IPS-NIHi7 (cell line): ENCODE measurements at regions not wholly inside any gene's neighbourhood (a gene's known extent, or its start where the extent isn't known, plus 50 kb on each side); places are given as distances from the start of the nearest gene placed in this dataset.

ENCODE experiments used
- DNase-seq: peaks from one replicate; pipeline ENCODE4 v3.0.0; 2012; ENCODE audit warnings: mixed read lengths; ENCODE audit errors: extremely low spot score

- no peak for DNase-seq
Observed at GRCh38 chr5:159698322-159698721, 218.0 kb upstream of the ADRA1B start.

- DNase-seq: no peak
Observed at GRCh38 chr5:159700016-159700415, 216.3 kb upstream of the ADRA1B start.

- DNase-seq: no peak
Observed at GRCh38 chr5:159702301-159702700, 214.0 kb upstream of the ADRA1B start.

- no peak for DNase-seq
Observed at GRCh38 chr5:159702826-159703225, 213.5 kb upstream of the ADRA1B start.

- DNase-seq: no peak
Observed at GRCh38 chr5:159704160-159704559, 212.1 kb upstream of the ADRA1B start.

- DNase-seq: no peak
Observed at GRCh38 chr5:159705948-159706347, 210.3 kb upstream of the ADRA1B start.

- DNase-seq: no peak
Observed at GRCh38 chr5:159708090-159708489, 208.2 kb upstream of the ADRA1B start.

GRCh38 chr5:159712672-159713071 is 203.6 kb upstream of the ADRA1B start:
- no peak for DNase-seq

- no peak for DNase-seq
Observed at GRCh38 chr5:159713254-159713653, 203.0 kb upstream of the ADRA1B start.

- DNase-seq: no peak
Observed at GRCh38 chr5:159713773-159714172, 202.5 kb upstream of the ADRA1B start.

GRCh38 chr5:159725475-159725874 is 190.8 kb upstream of the ADRA1B start:
- no peak for DNase-seq

GRCh38 chr5:159727167-159727566 is 189.1 kb upstream of the ADRA1B start:
- DNase-seq: no peak

- DNase-seq: no peak
Observed at GRCh38 chr5:159730285-159730684, 186.0 kb upstream of the ADRA1B start.

GRCh38 chr5:159732220-159732619 is 184.1 kb upstream of the ADRA1B start:
- no peak for DNase-seq

- DNase-seq: no peak
Observed at GRCh38 chr5:159734366-159734765, 181.9 kb upstream of the ADRA1B start.

- DNase-seq: no peak
Observed at GRCh38 chr5:159735036-159735435, 181.2 kb upstream of the ADRA1B start.

- DNase-seq: no peak
Observed at GRCh38 chr5:159735749-159736660, 180.3 kb upstream of the ADRA1B start.

- no peak for DNase-seq
Observed at GRCh38 chr5:159736844-159737243, 179.4 kb upstream of the ADRA1B start.

GRCh38 chr5:159737263-159737662 is 179.0 kb upstream of the ADRA1B start:
- DNase-seq: no peak

- DNase-seq: no peak
Observed at GRCh38 chr5:159741829-159742322, 174.4 kb upstream of the ADRA1B start.

GRCh38 chr5:159743234-159743633 is 173.0 kb upstream of the ADRA1B start:
- DNase-seq: no peak

GRCh38 chr5:159746707-159747106 is 169.6 kb upstream of the ADRA1B start:
- DNase-seq: no peak

GRCh38 chr5:159749146-159749545 is 167.1 kb upstream of the ADRA1B start:
- no peak for DNase-seq
